ENCODE measurements at regions not wholly inside any gene's neighbourhood (a gene's known extent, or its start where the extent isn't known, plus 50 kb on each side); places are given as distances from the start of the nearest gene placed in this dataset.

DNA sequence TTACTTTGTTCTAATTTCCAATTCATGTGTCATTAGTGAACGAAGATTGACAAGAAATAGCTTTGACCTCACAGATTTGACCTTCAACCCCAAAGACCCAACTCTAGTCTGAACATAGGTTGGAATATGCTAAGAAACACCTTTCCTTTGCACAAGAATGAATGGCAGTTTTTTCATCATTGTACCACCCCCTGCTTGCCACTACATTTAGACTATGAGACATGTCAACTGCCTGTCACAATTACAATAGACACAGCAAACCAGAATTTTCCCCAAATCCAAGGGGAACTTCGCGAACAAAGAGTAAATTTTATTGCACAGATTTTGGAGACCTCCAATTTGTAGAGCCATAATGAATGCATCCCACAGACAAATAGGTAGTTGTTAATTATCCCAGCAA is 535.4 kb downstream of the PRKD1 start:
- no peak overlapping the region for H3K27ac Mint-ChIP-seq
- H3K36me3 Mint-ChIP-seq, result no peaks in the 10 kb centered on the region
- H3K9me3 Mint-ChIP-seq, result no peaks in the 10 kb centered on the region
- H3K27me3 Mint-ChIP-seq (ENCODE audit: low read depth), result peaks cover 2% of the 10 kb centered on the region; the same call in 1 of the 2 replicates
- TF ChIP-seq, protein P1, sequence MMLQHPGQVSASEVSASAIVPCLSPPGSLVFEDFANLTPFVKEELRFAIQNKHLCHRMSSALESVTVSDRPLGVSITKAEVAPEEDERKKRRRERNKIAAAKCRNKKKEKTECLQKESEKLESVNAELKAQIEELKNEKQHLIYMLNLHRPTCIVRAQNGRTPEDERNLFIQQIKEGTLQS (CRISPR knock-in tag; conservative IDR thresholded peaks at IDR 0.05), result no peak
- TF ChIP-seq TP53 (CRISPR knock-in tag; IDR thresholded peaks at IDR 0.05), result no peak
- TF ChIP-seq, protein P2, sequence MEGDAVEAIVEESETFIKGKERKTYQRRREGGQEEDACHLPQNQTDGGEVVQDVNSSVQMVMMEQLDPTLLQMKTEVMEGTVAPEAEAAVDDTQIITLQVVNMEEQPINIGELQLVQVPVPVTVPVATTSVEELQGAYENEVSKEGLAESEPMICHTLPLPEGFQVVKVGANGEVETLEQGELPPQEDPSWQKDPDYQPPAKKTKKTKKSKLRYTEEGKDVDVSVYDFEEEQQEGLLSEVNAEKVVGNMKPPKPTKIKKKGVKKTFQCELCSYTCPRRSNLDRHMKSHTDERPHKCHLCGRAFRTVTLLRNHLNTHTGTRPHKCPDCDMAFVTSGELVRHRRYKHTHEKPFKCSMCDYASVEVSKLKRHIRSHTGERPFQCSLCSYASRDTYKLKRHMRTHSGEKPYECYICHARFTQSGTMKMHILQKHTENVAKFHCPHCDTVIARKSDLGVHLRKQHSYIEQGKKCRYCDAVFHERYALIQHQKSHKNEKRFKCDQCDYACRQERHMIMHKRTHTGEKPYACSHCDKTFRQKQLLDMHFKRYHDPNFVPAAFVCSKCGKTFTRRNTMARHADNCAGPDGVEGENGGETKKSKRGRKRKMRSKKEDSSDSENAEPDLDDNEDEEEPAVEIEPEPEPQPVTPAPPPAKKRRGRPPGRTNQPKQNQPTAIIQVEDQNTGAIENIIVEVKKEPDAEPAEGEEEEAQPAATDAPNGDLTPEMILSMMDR (IDR thresholded peaks at IDR 0.05), result no peak
- TF ChIP-seq TEAD1 (CRISPR knock-in tag; IDR thresholded peaks at IDR 0.05), result no peak
- TF ChIP-seq CBFB (CRISPR knock-in tag; IDR thresholded peaks at IDR 0.05; ENCODE audit: low read depth), result no peak
- TF ChIP-seq, protein P3, sequence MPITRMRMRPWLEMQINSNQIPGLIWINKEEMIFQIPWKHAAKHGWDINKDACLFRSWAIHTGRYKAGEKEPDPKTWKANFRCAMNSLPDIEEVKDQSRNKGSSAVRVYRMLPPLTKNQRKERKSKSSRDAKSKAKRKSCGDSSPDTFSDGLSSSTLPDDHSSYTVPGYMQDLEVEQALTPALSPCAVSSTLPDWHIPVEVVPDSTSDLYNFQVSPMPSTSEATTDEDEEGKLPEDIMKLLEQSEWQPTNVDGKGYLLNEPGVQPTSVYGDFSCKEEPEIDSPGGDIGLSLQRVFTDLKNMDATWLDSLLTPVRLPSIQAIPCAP (CRISPR knock-in tag; IDR thresholded peaks at IDR 0.05), result no peak
- no peak for TF ChIP-seq NFATC4 (CRISPR knock-in tag; IDR thresholded peaks at IDR 0.05)
- TF ChIP-seq MXD4 (CRISPR knock-in tag; IDR thresholded peaks at IDR 0.05; ENCODE audit: borderline replicate concordance), result no peak
- TF ChIP-seq NFE2L1 (CRISPR knock-in tag; IDR thresholded peaks at IDR 0.05), result no peak
- TF ChIP-seq ZNF416 (CRISPR knock-in tag; IDR thresholded peaks at IDR 0.05), result no peak
- TF ChIP-seq GRHL2 (CRISPR knock-in tag; IDR thresholded peaks at IDR 0.05; ENCODE audit: insufficient replicate concordance, severe bottlenecking), result no peak
- no peak for TF ChIP-seq ATF1 (CRISPR knock-in tag; IDR thresholded peaks at IDR 0.05)
- TF ChIP-seq, protein P4, sequence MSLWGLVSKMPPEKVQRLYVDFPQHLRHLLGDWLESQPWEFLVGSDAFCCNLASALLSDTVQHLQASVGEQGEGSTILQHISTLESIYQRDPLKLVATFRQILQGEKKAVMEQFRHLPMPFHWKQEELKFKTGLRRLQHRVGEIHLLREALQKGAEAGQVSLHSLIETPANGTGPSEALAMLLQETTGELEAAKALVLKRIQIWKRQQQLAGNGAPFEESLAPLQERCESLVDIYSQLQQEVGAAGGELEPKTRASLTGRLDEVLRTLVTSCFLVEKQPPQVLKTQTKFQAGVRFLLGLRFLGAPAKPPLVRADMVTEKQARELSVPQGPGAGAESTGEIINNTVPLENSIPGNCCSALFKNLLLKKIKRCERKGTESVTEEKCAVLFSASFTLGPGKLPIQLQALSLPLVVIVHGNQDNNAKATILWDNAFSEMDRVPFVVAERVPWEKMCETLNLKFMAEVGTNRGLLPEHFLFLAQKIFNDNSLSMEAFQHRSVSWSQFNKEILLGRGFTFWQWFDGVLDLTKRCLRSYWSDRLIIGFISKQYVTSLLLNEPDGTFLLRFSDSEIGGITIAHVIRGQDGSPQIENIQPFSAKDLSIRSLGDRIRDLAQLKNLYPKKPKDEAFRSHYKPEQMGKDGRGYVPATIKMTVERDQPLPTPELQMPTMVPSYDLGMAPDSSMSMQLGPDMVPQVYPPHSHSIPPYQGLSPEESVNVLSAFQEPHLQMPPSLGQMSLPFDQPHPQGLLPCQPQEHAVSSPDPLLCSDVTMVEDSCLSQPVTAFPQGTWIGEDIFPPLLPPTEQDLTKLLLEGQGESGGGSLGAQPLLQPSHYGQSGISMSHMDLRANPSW (CRISPR knock-in tag; conservative IDR thresholded peaks at IDR 0.05; ENCODE audit: low read depth), result no peak
- DNase-seq (ENCODE audit: low spot score), result no peak
- peaks cover 14% of the 10 kb centered on the region for H3K4me1 Mint-ChIP-seq
- CTCF ChIA-PET, result no interaction called here
- no peak for ATAC-seq
- H3K4me3 Mint-ChIP-seq, result no peak overlapping the region
- POLR2A ChIA-PET, result no interaction called here

DNA sequence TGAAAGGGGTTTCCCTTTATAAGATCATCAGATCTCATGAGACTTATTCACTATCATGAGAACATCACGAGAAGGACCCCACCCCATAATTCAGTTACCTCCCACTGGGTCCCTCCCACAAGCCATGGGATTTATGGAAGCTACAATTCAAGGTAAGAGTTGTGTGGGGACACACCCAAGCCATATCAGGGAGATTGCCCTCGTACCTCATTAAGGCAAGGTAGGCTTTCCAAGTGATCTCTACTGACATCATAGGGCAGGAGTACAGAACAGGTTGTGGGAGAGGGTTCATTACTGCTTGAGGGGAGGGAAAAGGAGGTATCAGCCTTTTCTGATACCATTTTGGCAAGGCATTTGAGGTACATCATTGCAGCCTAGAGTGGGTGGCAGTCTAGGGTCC is 524.6 kb downstream of the PRKD1 start:
- H3K36me3 Mint-ChIP-seq, result peaks cover 12% of the 10 kb centered on the region
- H3K4me1 Mint-ChIP-seq, result no peaks in the 10 kb centered on the region
- no peak for ATAC-seq
- peaks cover 18% of the 10 kb centered on the region for H3K9me3 Mint-ChIP-seq
- H3K27ac Mint-ChIP-seq, result no peak overlapping the region
- no peak for DNase-seq (ENCODE audit: low spot score)
- ChIA-PET POLR2A (no interaction called here), CTCF (no interaction called here)
- no peak overlapping the region for H3K4me3 Mint-ChIP-seq
- no peaks in the 10 kb centered on the region for H3K27me3 Mint-ChIP-seq (ENCODE audit: low read depth)
- TF ChIP-seq ESRRA (CRISPR knock-in tag; IDR thresholded peaks at IDR 0.05; ENCODE audit: borderline replicate concordance) (no peak), ZNF396 (CRISPR knock-in tag; IDR thresholded peaks at IDR 0.05; ENCODE audit: borderline replicate concordance) (no peak), ZNF416 (CRISPR knock-in tag; IDR thresholded peaks at IDR 0.05) (no peak), MXD4 (CRISPR knock-in tag; IDR thresholded peaks at IDR 0.05; ENCODE audit: borderline replicate concordance) (no peak), ZNF671 (CRISPR knock-in tag; IDR thresholded peaks at IDR 0.05) (no peak), NFATC4 (CRISPR knock-in tag; IDR thresholded peaks at IDR 0.05) (no peak), GTF2I (CRISPR knock-in tag; conservative IDR thresholded peaks at IDR 0.05) (no peak), OVOL2 (CRISPR knock-in tag; IDR thresholded peaks at IDR 0.05; ENCODE audit: borderline replicate concordance) (no peak), ATF1 (CRISPR knock-in tag; IDR thresholded peaks at IDR 0.05) (no peak)
- TF ChIP-seq, protein P5, sequence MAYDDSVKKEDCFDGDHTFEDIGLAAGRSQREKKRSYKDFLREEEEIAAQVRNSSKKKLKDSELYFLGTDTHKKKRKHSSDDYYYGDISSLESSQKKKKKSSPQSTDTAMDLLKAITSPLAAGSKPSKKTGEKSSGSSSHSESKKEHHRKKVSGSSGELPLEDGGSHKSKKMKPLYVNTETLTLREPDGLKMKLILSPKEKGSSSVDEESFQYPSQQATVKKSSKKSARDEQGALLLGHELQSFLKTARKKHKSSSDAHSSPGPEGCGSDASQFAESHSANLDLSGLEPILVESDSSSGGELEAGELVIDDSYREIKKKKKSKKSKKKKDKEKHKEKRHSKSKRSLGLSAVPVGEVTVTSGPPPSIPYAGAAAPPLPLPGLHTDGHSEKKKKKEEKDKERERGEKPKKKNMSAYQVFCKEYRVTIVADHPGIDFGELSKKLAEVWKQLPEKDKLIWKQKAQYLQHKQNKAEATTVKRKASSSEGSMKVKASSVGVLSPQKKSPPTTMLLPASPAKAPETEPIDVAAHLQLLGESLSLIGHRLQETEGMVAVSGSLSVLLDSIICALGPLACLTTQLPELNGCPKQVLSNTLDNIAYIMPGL (CRISPR knock-in tag; IDR thresholded peaks at IDR 0.05), result no peak
- TF ChIP-seq, protein P4 (CRISPR knock-in tag; conservative IDR thresholded peaks at IDR 0.05; ENCODE audit: low read depth), result no peak
- TF ChIP-seq, protein P6, sequence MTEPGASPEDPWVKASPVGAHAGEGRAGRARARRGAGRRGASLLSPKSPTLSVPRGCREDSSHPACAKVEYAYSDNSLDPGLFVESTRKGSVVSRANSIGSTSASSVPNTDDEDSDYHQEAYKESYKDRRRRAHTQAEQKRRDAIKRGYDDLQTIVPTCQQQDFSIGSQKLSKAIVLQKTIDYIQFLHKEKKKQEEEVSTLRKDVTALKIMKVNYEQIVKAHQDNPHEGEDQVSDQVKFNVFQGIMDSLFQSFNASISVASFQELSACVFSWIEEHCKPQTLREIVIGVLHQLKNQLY (CRISPR knock-in tag; IDR thresholded peaks at IDR 0.05), result no peak
- TF ChIP-seq, protein P7, sequence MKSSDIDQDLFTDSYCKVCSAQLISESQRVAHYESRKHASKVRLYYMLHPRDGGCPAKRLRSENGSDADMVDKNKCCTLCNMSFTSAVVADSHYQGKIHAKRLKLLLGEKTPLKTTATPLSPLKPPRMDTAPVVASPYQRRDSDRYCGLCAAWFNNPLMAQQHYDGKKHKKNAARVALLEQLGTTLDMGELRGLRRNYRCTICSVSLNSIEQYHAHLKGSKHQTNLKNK (CRISPR knock-in tag; IDR thresholded peaks at IDR 0.05), result no peak
- TF ChIP-seq, protein P2 (IDR thresholded peaks at IDR 0.05), result no peak

Data from WTC11 (cell line).